ENCODE measurements at regions not wholly inside any gene's neighbourhood (a gene's known extent, or its start where the extent isn't known, plus 50 kb on each side); places are given as distances from the start of the nearest gene placed in this dataset.

- H3K9me3 ChIP-seq (ENCODE audit: control insufficient read depth in 4 of 4, low read length in 3 of 4), result peaks cover 0 to 3% (median 2%) of the 10 kb centered on the region in 4 donors
- no peaks in the 10 kb centered on the region for H3K36me3 ChIP-seq (ENCODE audit: control insufficient read depth in 4 of 4, insufficient read depth in 3 of 4, low read depth in 1 of 4, low read length in 3 of 4)
- 8% methylated on average over 8 of the region's 8 CpGs for WGBS
- TF ChIP-seq RXRA (IDR thresholded peaks at IDR 0.05) (peak in 1 of 2 donors; percentile 19), YY1 (IDR thresholded peaks at IDR 0.05) (no peak), CTCF (IDR thresholded peaks at IDR 0.05; ENCODE audit: low read depth, low read length, missing input control) (peak; percentile 100), FOXA1 (IDR thresholded peaks at IDR 0.05) (peak; percentile 14), FOXA2 (IDR thresholded peaks at IDR 0.05) (peak; percentile 27), RAD21 (IDR thresholded peaks at IDR 0.05) (peak; percentile 100), JUND (IDR thresholded peaks at IDR 0.05) (no peak)
- TF ChIP-seq, protein P1, sequence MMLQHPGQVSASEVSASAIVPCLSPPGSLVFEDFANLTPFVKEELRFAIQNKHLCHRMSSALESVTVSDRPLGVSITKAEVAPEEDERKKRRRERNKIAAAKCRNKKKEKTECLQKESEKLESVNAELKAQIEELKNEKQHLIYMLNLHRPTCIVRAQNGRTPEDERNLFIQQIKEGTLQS (IDR thresholded peaks at IDR 0.05), result no peak
- H3K4me3 ChIP-seq (ENCODE audit: low read depth in 1 of 3, low read length in 3 of 3), result no peak overlapping the region
- no peak overlapping the region for H3K27ac ChIP-seq (ENCODE audit: low read depth in 1 of 2, low read length in 2 of 2)
- H3K4me1 ChIP-seq (ENCODE audit: control insufficient read depth in 4 of 4, insufficient read depth in 4 of 4, low read length in 3 of 4), result peaks cover 0 to 3% (median 0%) of the 10 kb centered on the region in 4 donors
- H3K9ac ChIP-seq (ENCODE audit: low read depth in 1 of 2, low read length in 2 of 2), result no peak overlapping the region
- DNase-seq (ENCODE audit: low spot score), result peak; percentile 71
- H3K27me3 ChIP-seq (ENCODE audit: control insufficient read depth in 4 of 4, insufficient read depth in 4 of 4, low read length in 3 of 4), result peaks cover 0 to 4% (median 2%) of the 10 kb centered on the region in 4 donors
Measured at GRCh38 chr17:34199932-34200534, 55.1 kb upstream of the CCL2 start.

DNA sequence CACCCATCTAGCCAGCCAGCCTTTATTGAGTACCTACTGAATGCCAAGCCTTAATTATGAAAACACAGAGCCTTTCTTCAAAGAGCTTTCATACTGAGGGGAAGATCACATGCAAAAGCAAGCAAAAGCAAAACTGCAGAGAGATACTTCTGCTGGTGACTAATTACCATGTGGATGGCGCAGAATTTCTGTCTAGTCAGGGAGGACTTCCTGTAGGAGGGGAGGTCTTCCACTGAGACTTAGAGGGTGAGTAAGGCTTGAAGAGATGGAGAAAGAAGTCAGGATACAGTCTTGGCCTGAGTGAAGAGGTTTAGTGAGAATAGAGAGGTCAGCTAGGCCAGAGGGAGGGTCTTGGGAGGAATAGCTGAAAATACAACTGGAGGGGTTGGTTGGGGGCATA is 53.9 kb upstream of the CCL2 start:
- no peak overlapping the region for H3K4me3 ChIP-seq (ENCODE audit: low read depth in 1 of 3, low read length in 3 of 3)
- TF ChIP-seq YY1 (IDR thresholded peaks at IDR 0.05) (no peak), RXRA (IDR thresholded peaks at IDR 0.05) (no peak), JUND (IDR thresholded peaks at IDR 0.05) (no peak), GABPA (IDR thresholded peaks at IDR 0.05 in 1 of 2, conservative IDR thresholded peaks at IDR 0.05 in 1 of 2) (no peak), CTCF (IDR thresholded peaks at IDR 0.05; ENCODE audit: low read depth, low read length, missing input control) (no peak), FOXA2 (IDR thresholded peaks at IDR 0.05) (no peak), SP1 (IDR thresholded peaks at IDR 0.05) (no peak), HNF4G (IDR thresholded peaks at IDR 0.05) (no peak), EGR1 (IDR thresholded peaks at IDR 0.05; ENCODE audit: low read depth in 2 of 2) (no peak), NR2F2 (IDR thresholded peaks at IDR 0.05) (no peak), TAF1 (conservative IDR thresholded peaks at IDR 0.05) (no peak), FOXA1 (IDR thresholded peaks at IDR 0.05) (no peak)
- TF ChIP-seq, protein P2, sequence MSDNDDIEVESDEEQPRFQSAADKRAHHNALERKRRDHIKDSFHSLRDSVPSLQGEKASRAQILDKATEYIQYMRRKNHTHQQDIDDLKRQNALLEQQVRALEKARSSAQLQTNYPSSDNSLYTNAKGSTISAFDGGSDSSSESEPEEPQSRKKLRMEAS (IDR thresholded peaks at IDR 0.05), result no peak
- TF ChIP-seq, protein P1 (IDR thresholded peaks at IDR 0.05), result no peak
- H3K9me3 ChIP-seq (ENCODE audit: control insufficient read depth in 4 of 4, low read length in 3 of 4), result peaks cover 0 to 3% (median 2%) of the 10 kb centered on the region in 4 donors
- no peaks in the 10 kb centered on the region for H3K36me3 ChIP-seq (ENCODE audit: control insufficient read depth in 4 of 4, insufficient read depth in 3 of 4, low read depth in 1 of 4, low read length in 3 of 4)
- DNase-seq (ENCODE audit: low spot score), result no peak
- H3K27me3 ChIP-seq (ENCODE audit: control insufficient read depth in 4 of 4, insufficient read depth in 4 of 4, low read length in 3 of 4), result peaks cover 0 to 3% (median 0%) of the 10 kb centered on the region in 4 donors
- H3K27ac ChIP-seq (ENCODE audit: low read depth in 1 of 2, low read length in 2 of 2), result no peak overlapping the region
- peaks cover 0 to 3% (median 0%) of the 10 kb centered on the region in 4 donors for H3K4me1 ChIP-seq (ENCODE audit: control insufficient read depth in 4 of 4, insufficient read depth in 4 of 4, low read length in 3 of 4)
- 79% methylated on average over 1 of the region's 1 CpG for WGBS
- H3K9ac ChIP-seq (ENCODE audit: low read depth in 1 of 2, low read length in 2 of 2), result no peak overlapping the region

Measured in liver (tissue), 8 donors.